ENCODE measurements at regions not wholly inside any gene's neighbourhood (a gene's known extent, or its start where the extent isn't known, plus 50 kb on each side); places are given as distances from the start of the nearest gene placed in this dataset.

- DNase-seq (ENCODE audit: low read depth), result no peak
These were observed 132.3 kb upstream of the PWP1 start for GRCh38 chr12:107553211-107553765.

- no peak for DNase-seq (ENCODE audit: low read depth)
These were observed 130.7 kb upstream of the PWP1 start for GRCh38 chr12:107554941-107555340.

GRCh38 chr12:107557026-107557425 lies 128.6 kb upstream of the PWP1 start:
- DNase-seq (ENCODE audit: low read depth), result no peak

- no peak for DNase-seq (ENCODE audit: low read depth)
These were observed 128.0 kb upstream of the PWP1 start for GRCh38 chr12:107557589-107558100.

- DNase-seq (ENCODE audit: low read depth), result no peak
These were observed 127.3 kb upstream of the PWP1 start for GRCh38 chr12:107558141-107558815.

GRCh38 chr12:107558816-107559382 lies 126.7 kb upstream of the PWP1 start:
- no peak for DNase-seq (ENCODE audit: low read depth)

- DNase-seq (ENCODE audit: low read depth), result no peak
These were observed 125.3 kb upstream of the PWP1 start for GRCh38 chr12:107560165-107560898.

GRCh38 chr12:107560899-107561285 lies 124.7 kb upstream of the PWP1 start:
- DNase-seq (ENCODE audit: low read depth), result no peak

- no peak for DNase-seq (ENCODE audit: low read depth)
These were observed 120.7 kb upstream of the PWP1 start for GRCh38 chr12:107564946-107565345.

GRCh38 chr12:107565551-107565950 lies 120.0 kb upstream of the PWP1 start:
- no peak for DNase-seq (ENCODE audit: low read depth)

GRCh38 chr12:107567876-107568619 lies 117.6 kb upstream of the PWP1 start:
- no peak for DNase-seq (ENCODE audit: low read depth)

- DNase-seq (ENCODE audit: low read depth), result no peak
These were observed 116.9 kb upstream of the PWP1 start for GRCh38 chr12:107568718-107569117.

GRCh38 chr12:107570721-107571120 lies 114.9 kb upstream of the PWP1 start:
- no peak for DNase-seq (ENCODE audit: low read depth)

GRCh38 chr12:107571492-107571891 lies 114.1 kb upstream of the PWP1 start:
- DNase-seq (ENCODE audit: low read depth), result no peak

GRCh38 chr12:107574691-107575090 lies 110.9 kb upstream of the PWP1 start:
- DNase-seq (ENCODE audit: low read depth), result no peak

GRCh38 chr12:107580750-107581618 lies 104.6 kb upstream of the PWP1 start:
- DNase-seq (ENCODE audit: low read depth), result no peak

- no peak for DNase-seq (ENCODE audit: low read depth)
These were observed 104.0 kb upstream of the PWP1 start for GRCh38 chr12:107581619-107582015.

- DNase-seq (ENCODE audit: low read depth), result no peak
These were observed 102.0 kb upstream of the PWP1 start for GRCh38 chr12:107583551-107583950.

GRCh38 chr12:107584563-107584962 lies 101.0 kb upstream of the PWP1 start:
- DNase-seq (ENCODE audit: low read depth), result no peak

- DNase-seq (ENCODE audit: low read depth), result no peak
These were observed 99.2 kb upstream of the PWP1 start for GRCh38 chr12:107586256-107586970.

GRCh38 chr12:107590413-107590812 lies 95.2 kb upstream of the PWP1 start:
- no peak for DNase-seq (ENCODE audit: low read depth)
